ENCODE measurements at regions not wholly inside any gene's neighbourhood (a gene's known extent, or its start where the extent isn't known, plus 50 kb on each side); places are given as distances from the start of the nearest gene placed in this dataset.

GRCh38 chr13:55234311-55234710 lies 1906.4 kb upstream of the PRR20A start:
- Histone ChIP-seq H3K4me1 (no peaks in the 10 kb centered on the region), H3K9me3 (no peaks in the 10 kb centered on the region), H3K4me3 (no peak overlapping the region), H3K27ac (no peak overlapping the region), H3K27me3 (no peaks in the 10 kb centered on the region), H3K36me3 (no peaks in the 10 kb centered on the region)
- intact Hi-C loops (cut with DNase I) = no loop called here
- no peak for TF ChIP-seq CTCF (IDR thresholded peaks at IDR 0.05)
- DNase-seq (no peak), ATAC-seq (no peak)

GRCh38 chr13:55245005-55245644 lies 1895.6 kb upstream of the PRR20A start:
- H3K27me3 ChIP-seq = no peaks in the 10 kb centered on the region
- TF ChIP-seq CTCF (IDR thresholded peaks at IDR 0.05) = no peak
- intact Hi-C loops (cut with DNase I) = no loop called here
- H3K4me3 ChIP-seq = no peak overlapping the region
- H3K36me3 ChIP-seq = no peaks in the 10 kb centered on the region
- no peaks in the 10 kb centered on the region for H3K9me3 ChIP-seq
- DNase-seq (no peak), ATAC-seq (peak; percentile 29)
- no peak overlapping the region for H3K27ac ChIP-seq
- H3K4me1 ChIP-seq = no peaks in the 10 kb centered on the region

- TF ChIP-seq CTCF (IDR thresholded peaks at IDR 0.05) = no peak
Observed at GRCh38 chr13:55255236-55255635, 1885.5 kb upstream of the PRR20A start.

GRCh38 chr13:55263045-55263444 lies 1877.7 kb upstream of the PRR20A start:
- Histone ChIP-seq H3K27me3 (no peaks in the 10 kb centered on the region), H3K4me1 (no peaks in the 10 kb centered on the region), H3K36me3 (no peaks in the 10 kb centered on the region), H3K4me3 (no peak overlapping the region), H3K27ac (no peak overlapping the region), H3K9me3 (no peaks in the 10 kb centered on the region)
- intact Hi-C loops (cut with DNase I) = no loop called here
- ATAC-seq (no peak), DNase-seq (no peak)
- no peak for TF ChIP-seq CTCF (IDR thresholded peaks at IDR 0.05)

More at GRCh38 chr13:55255236-55255635, 1885.5 kb upstream of the PRR20A start:
- no peak overlapping the region for H3K27ac ChIP-seq
- no peaks in the 10 kb centered on the region for H3K9me3 ChIP-seq
- no peak overlapping the region for H3K4me3 ChIP-seq
- H3K4me1 ChIP-seq = no peaks in the 10 kb centered on the region
- no peaks in the 10 kb centered on the region for H3K27me3 ChIP-seq
- ATAC-seq = no peak
- DNase-seq = no peak
- H3K36me3 ChIP-seq = no peaks in the 10 kb centered on the region
- intact Hi-C loops (cut with DNase I) = no loop called here

- no peak for DNase-seq
- TF ChIP-seq CTCF (IDR thresholded peaks at IDR 0.05) = no peak
- H3K4me1 ChIP-seq = no peaks in the 10 kb centered on the region
Observed at GRCh38 chr13:55266644-55267043, 1874.1 kb upstream of the PRR20A start.

GRCh38 chr13:55298201-55298600 lies 1842.5 kb upstream of the PRR20A start:
- Histone ChIP-seq H3K4me1 (no peaks in the 10 kb centered on the region), H3K4me3 (no peak overlapping the region), H3K27ac (no peak overlapping the region), H3K36me3 (no peaks in the 10 kb centered on the region), H3K9me3 (peaks cover 4% of the 10 kb centered on the region), H3K27me3 (no peaks in the 10 kb centered on the region)
- ATAC-seq = no peak
- no peak for DNase-seq
- no peak for TF ChIP-seq CTCF (IDR thresholded peaks at IDR 0.05)
- intact Hi-C loops (cut with DNase I) = no loop called here

More at GRCh38 chr13:55266644-55267043, 1874.1 kb upstream of the PRR20A start:
- no peak for ATAC-seq
- intact Hi-C loops (cut with DNase I) = no loop called here
- no peaks in the 10 kb centered on the region for H3K36me3 ChIP-seq
- no peak overlapping the region for H3K4me3 ChIP-seq
- H3K27ac ChIP-seq = no peak overlapping the region
- H3K9me3 ChIP-seq = no peaks in the 10 kb centered on the region
- H3K27me3 ChIP-seq = no peaks in the 10 kb centered on the region

Measured in upper lobe of right lung (tissue), 1 donor.